ENCODE measurements at regions not wholly inside any gene's neighbourhood (a gene's known extent, or its start where the extent isn't known, plus 50 kb on each side); places are given as distances from the start of the nearest gene placed in this dataset.

DNA sequence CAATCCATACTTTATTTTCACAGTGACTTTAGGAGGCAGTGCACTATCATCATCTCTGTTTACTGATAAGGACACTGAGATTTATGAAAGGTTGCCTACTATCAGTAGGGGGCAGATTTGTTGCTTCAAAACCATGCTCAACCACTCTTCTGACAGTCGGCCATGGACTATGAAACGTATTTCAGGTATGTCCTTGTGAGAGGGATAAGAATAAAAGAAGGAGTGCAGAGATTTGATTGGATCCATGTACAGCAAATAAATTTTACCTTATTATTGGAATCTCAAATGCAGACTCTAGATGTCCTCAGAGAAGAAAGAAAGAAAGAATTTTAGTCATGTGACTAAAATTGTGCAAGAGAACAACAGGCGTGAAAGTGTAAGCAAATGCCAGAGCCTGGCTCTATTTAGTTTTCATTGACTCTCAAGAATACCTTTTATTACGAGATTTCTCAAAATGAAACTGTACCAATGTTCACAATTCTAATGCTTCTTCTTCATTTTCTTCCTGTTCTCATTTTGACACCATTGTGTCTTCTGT is 296.6 kb upstream of the RASA1 start:
- no peak for DNase-seq (ENCODE audit: extremely low read depth in 1 of 2, low read depth in 1 of 2)

DNA sequence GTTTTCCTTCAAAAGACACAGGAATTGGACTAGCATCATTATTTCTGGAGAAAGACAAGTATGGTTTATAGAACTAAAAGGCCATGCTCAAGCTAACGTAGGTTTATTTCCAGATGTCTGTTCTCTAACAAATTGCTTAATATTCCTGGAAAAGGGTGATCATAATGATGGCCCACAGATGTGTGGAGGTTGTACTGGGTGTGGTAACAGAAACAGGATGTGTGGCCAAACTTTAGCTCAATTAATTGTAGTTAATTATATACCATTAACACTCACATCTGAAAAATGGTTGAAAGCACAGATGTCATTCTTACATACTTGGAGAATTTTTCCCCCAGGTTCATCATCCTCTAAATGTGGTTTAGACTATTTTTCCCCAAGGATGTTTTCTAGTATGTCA is 292.7 kb upstream of the RASA1 start:
- no peak for DNase-seq (ENCODE audit: extremely low read depth in 1 of 2, low read depth in 1 of 2)

DNA sequence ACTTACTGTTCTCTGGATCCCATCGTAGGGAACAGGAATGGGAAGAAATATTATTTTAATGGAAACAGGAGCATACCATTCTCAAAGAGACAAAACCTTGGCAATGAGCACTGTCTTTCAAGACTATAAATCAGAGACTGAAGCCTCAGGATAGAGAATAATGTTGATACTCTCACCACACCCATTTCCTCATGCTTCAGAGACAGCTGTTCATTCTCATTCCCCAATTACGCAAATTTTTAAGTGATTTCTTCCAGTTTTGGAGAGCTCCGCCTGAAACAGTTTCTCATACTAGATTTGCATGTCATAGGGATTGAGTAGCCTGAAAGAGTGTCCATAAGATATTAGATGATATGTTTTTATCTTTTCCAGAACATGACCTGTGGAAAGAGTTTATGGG is 290.5 kb upstream of the RASA1 start:
- DNase-seq (ENCODE audit: extremely low read depth in 1 of 2, low read depth in 1 of 2): no peak

DNA sequence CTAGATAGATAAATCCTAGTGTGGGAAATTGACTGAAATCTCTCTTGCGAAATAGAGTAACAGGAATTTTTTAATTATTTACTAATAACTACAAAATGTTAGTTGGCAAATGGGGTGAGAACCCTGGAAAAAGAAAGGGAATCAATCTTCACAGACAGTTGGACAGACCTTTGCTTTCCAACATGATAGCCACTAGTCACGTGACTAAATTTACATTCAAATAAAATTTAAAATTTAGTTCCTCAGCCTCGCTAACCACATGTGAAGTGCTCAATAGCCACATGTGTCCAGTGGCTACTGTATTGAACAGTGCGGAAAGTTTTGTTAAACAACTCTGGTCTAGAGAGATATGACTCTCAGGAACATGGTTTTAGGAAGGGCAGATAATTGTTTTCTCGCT is 289.9 kb upstream of the RASA1 start:
- DNase-seq (ENCODE audit: extremely low read depth in 1 of 2, low read depth in 1 of 2): no peak

DNA sequence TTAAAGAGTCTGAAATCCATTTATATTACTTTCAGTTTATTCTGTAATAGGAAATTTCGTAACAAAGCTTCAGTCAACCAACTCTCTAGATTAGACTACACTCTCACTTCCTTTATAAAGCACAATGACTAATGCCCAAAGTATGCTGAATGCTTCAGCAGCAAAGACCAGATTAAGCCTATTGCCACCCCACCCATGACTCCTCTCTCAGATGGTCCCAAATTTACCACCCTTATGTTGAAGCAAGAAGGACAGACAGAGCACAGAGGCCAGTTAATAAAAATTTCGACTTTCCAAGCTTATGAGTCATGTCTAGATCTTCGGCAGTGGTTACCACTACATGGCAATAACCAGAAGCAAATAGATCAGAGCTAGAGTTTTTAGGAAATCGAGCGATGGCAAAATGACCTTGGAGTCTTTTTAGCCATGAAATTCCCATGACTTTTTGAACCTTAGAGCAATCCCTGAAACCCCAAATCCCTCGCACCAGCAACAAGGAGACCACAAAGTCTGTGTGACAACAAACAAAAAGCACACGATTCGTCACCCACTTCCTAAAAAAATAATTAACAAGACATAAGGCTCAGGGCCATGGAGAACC is 287.8 kb upstream of the RASA1 start:
- no peak for DNase-seq (ENCODE audit: extremely low read depth in 1 of 2, low read depth in 1 of 2)

DNA sequence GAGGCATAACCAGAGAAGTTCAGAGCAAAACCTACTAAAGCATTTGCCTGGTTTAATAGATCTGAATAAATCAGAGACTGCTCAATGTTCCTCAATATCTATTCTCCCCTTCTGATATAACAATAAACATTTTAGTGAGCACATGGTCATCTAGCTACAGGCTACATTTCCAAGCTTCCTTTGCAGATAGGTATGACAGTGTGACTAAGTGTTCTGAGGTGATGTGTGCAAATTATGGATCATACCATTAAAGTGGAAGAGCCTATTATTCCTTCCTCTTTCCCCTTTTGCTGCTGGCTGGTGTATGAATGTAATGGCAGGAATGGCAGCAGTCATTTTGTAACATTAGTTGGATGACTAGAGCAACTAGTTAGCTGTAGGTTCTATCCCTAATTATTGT is 285.8 kb upstream of the RASA1 start:
- DNase-seq (ENCODE audit: extremely low read depth in 1 of 2, low read depth in 1 of 2): no peak

- no peak for DNase-seq (ENCODE audit: extremely low read depth in 1 of 2, low read depth in 1 of 2)
Measured at GRCh38 chr5:86983208-86983607, 284.5 kb upstream of the RASA1 start.

- no peak for DNase-seq (ENCODE audit: extremely low read depth in 1 of 2, low read depth in 1 of 2)
Measured at GRCh38 chr5:86986837-86987236, 280.8 kb upstream of the RASA1 start.

GRCh38 chr5:86997516-86997915 is 270.2 kb upstream of the RASA1 start:
- no peak for DNase-seq (ENCODE audit: extremely low read depth in 1 of 2, low read depth in 1 of 2)

DNA sequence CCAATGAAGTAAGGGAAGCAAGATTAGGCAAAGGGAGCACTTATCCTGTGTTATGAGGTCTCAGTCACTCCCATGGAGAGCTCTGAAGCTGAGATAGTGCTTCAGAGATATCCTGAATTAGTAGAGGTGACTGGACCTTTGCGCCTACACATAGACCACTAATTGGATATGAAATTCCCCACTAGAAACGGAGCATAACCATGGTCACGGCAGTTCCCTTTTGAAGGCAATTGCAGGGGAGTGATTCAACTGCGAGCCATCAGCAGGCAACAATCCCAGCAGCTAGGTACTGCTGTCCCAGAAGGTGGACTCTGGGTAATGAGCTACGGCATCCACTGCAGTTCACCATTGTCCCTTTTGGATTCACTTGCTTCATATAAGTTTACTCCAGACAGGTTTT is 267.7 kb upstream of the RASA1 start:
- no peak for DNase-seq (ENCODE audit: extremely low read depth in 1 of 2, low read depth in 1 of 2)

- no peak for DNase-seq (ENCODE audit: extremely low read depth in 1 of 2, low read depth in 1 of 2)
Measured at GRCh38 chr5:87002485-87002884, 265.2 kb upstream of the RASA1 start.

DNA sequence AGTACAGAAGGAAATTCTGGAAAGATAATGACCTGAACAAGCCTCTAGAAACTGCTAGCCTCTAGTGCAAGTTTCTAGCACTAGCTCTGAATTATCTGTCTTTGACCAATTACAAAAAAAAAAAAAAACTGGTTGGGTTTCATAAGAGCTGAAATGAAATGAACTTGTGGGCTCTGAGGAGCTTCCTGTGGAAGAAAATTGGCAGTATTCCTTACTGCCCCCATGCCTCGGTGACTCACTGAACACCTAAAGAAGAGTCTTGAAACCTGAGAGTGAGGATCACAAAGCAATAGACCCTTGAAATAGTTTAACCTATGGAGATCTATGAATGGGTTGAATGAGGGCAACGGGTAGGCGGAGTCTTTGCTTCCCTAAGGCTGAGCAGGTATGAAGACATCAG is 263.6 kb upstream of the RASA1 start:
- no peak for DNase-seq (ENCODE audit: extremely low read depth in 1 of 2, low read depth in 1 of 2)

DNA sequence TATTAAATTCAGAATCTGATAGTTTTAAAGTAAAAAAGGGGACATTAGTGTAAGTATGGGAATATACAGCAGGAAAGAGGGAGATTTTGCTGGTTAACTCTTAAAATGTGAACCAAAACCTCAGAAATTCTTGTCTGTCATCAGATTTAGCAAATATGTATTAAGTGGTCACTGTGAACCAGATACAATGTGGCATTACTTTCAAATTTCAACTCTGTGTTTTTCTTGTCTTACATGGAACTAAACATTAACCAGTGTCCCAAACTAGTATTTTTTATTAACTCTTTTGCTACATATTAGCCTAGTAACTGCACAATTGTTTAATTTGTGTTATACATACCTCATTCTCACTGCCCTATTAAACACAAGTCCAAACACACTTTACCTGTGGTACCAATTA is 259.9 kb upstream of the RASA1 start:
- DNase-seq (ENCODE audit: extremely low read depth in 1 of 2, low read depth in 1 of 2): no peak

- DNase-seq (ENCODE audit: extremely low read depth in 1 of 2, low read depth in 1 of 2): no peak
Measured at GRCh38 chr5:87008751-87009560, 258.7 kb upstream of the RASA1 start.

DNA sequence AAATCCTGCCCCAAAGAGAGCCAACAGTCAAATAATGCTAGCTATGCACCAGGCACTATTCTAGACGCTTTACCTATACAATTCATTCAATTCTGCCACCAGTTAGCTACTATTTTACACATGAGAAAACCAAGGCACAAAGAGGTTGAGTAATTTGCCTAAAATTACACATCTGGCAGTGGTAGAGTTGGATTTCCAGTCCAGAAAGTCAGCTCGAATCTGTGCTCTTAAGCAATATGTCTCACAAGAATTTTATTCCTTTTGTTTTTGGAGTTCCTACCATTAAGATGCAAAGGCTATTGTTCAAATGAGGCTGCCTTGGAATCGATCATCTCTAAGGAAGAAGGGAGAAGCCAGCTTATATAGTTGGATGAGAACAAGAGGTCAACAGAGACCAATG is 256.9 kb upstream of the RASA1 start:
- no peak for DNase-seq (ENCODE audit: extremely low read depth in 1 of 2, low read depth in 1 of 2)

- no peak for DNase-seq (ENCODE audit: extremely low read depth in 1 of 2, low read depth in 1 of 2)
Measured at GRCh38 chr5:87015901-87016300, 251.8 kb upstream of the RASA1 start.

DNA sequence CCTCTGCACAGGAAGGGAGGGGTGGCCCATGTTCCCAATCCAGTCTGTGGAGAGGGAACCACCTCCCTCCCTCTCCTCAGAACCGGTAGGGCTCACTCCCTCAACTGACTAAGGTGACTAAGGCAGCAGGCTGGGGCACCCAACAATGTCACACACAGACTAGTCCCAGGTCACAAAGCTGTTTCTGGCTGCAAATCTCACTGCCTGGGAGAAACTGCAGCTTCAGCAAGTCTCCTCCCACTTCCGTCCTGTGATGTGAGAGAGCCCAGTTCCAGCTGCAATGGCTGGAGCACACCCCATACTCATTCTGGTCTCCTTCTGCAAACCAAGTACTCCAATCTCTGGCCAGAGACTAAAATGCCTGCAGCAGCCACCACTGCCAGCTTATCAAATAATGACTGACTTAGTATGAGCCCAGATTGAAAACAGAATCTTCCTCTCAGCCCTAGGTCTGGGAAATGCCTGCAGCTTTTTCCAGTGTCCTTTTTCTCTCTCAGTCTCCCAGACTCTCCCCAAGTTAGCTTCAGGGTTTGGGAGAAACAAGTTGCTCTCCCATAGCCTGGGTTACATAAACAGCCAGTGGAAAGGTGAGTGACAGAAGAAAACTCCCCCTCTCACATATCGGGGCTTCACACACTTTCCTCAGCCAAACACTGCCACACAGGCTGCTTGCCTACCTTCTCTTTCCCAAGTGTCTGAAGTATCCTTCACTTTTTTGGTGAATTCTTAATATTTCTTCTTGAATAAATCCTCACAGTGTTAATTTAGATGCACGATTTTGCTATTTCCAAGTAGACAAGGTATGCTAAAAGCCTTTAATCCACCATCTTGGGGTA is 247.4 kb upstream of the RASA1 start:
- no peak for DNase-seq (ENCODE audit: extremely low read depth in 1 of 2, low read depth in 1 of 2)

- no peak for DNase-seq (ENCODE audit: extremely low read depth in 1 of 2, low read depth in 1 of 2)
Measured at GRCh38 chr5:87022415-87022814, 245.3 kb upstream of the RASA1 start.

DNA sequence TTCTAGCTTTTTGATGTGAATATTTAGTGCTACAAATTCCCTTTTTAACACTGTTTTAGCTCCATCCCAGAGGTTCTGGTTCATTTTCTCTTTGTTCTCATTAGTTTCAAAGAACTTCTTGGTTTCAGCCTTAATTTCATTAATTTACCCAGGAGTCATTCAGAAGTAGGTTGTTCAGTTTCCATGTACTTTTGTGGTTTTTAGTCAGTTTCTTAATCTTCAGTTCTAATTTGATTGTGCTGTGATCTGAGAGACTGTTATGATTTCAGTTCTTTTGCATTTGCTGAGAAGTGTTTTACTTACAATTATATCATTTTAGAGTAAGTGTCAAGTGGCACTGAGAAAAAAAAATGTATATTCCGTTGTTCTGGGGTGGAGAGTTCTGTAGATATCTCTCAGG is 240.1 kb upstream of the RASA1 start:
- DNase-seq (ENCODE audit: extremely low read depth in 1 of 2, low read depth in 1 of 2): no peak

DNA sequence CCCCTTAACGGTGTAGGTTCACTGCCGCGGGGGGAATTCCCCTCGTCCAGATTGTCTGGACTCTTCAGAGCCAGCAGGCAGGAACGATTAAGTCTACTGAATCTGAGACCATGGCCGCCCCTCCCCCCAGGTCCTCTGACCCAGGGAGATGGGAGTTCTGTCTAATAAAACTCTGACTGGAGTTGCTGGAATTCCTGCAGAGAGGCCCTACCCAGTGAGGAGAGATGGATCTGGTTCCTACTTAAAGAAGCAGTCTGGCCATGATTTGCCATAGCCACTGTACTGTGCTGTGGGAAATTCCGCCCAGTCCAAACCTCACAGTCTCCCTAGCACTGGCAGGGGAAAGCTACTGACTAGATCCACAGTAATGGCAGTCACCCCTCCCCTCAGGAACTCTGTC is 237.7 kb upstream of the RASA1 start:
- DNase-seq (ENCODE audit: extremely low read depth in 1 of 2, low read depth in 1 of 2): no peak

GRCh38 chr5:87030699-87031098 is 237.0 kb upstream of the RASA1 start:
- DNase-seq (ENCODE audit: extremely low read depth in 1 of 2, low read depth in 1 of 2): no peak

DNA sequence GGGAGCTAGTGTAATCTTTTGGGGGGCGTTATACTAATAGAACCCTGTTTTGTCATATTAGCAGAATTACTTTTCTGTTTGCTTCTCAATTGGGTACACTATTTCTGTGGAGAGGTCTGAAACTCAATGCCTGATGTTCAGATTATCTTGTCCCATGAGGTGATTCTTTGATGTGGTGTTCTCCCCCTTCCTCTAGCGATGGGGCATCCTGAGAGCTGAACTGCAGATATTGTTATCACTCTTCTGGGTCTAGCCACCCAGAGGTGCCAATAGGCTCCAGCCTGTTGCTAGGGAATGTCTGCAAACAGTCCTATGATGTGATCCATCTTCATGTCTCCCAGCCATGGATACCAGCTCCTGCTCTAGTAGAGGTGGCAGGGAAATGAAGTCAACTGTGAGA is 233.1 kb upstream of the RASA1 start:
- DNase-seq (ENCODE audit: extremely low read depth in 1 of 2, low read depth in 1 of 2): no peak

Data from activated CD8-positive, alpha-beta memory T cell treated with anti-CD3 and anti-CD28 coated beads for 1 hour (primary cell).